Body of pancreas (tissue), 4 donors: ENCODE measurements at regions not wholly inside any gene's neighbourhood (a gene's known extent, or its start where the extent isn't known, plus 50 kb on each side); places are given as distances from the start of the nearest gene placed in this dataset.

Source experiments
- CTCF ChIP-seq, 7 experiments: fragments of 450-650 bp in 4 of 7; fragments of 200-600 bp in 3 of 7; sonication (generic) in 3 of 7; IDR thresholded peaks; one replicate each; pipeline ENCODE4 v1.5.1; 2016 to 2019; ENCODE audit warnings: antibody characterized with exemption in 7 of 7
- POLR2A ChIP-seq, 3 donors: fragments of 450-650 bp; IDR thresholded peaks; one replicate each; pipeline ENCODE4 v1.6.1; 2016; ENCODE audit warnings: antibody characterized with exemption in 3 of 3, mild to moderate bottlenecking in 2 of 3

- no peak for TF ChIP-seq POLR2A (IDR thresholded peaks at IDR 0.05)
- TF ChIP-seq CTCF (IDR thresholded peaks at IDR 0.05), result no peak
Measured at GRCh38 chr5:135106136-135106535, 72.1 kb upstream of the PITX1 start.
